HG03460 (cell line): ENCODE measurements at regions not wholly inside any gene's neighbourhood (a gene's known extent, or its start where the extent isn't known, plus 50 kb on each side); places are given as distances from the start of the nearest gene placed in this dataset.

Experiments used
- ATAC-seq: cut with Tn5 transposase; IDR thresholded peaks from one replicate; pipeline ENCODE4 v1.9.1; 2021; ENCODE audit not compliant: unreplicated experiment

DNA sequence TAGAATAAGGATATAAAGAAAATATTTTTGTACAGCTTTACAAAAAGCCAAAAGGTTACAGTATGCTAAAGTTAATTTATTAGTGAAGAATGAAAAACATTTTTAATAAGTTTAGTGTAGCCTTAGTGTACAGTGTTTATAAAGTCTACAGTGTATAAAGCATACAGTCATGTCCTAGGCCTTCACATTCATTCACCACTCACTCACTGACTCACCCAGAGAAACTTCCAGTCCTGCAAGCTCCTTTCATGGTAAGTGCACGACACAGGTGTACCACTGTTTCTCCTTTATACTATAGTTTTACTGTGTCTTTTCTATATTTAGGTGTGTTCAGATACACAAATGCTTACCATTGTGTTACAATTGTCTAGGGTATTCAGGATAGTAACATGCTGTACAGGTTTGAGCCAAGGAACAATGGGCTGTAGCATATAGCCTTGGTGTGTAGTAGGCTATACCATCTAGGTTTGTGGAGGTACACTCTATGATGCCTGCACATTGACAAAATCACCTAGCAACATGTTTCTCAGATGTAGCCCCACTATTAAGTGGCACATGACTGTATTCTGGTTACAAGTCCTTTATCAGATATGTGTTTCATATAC, 197.1 kb upstream of the KBTBD8 start:
- ATAC-seq, result no peak

GRCh38 chr3:66803206-66803605, 194.9 kb upstream of the KBTBD8 start:
- ATAC-seq, result no peak

DNA sequence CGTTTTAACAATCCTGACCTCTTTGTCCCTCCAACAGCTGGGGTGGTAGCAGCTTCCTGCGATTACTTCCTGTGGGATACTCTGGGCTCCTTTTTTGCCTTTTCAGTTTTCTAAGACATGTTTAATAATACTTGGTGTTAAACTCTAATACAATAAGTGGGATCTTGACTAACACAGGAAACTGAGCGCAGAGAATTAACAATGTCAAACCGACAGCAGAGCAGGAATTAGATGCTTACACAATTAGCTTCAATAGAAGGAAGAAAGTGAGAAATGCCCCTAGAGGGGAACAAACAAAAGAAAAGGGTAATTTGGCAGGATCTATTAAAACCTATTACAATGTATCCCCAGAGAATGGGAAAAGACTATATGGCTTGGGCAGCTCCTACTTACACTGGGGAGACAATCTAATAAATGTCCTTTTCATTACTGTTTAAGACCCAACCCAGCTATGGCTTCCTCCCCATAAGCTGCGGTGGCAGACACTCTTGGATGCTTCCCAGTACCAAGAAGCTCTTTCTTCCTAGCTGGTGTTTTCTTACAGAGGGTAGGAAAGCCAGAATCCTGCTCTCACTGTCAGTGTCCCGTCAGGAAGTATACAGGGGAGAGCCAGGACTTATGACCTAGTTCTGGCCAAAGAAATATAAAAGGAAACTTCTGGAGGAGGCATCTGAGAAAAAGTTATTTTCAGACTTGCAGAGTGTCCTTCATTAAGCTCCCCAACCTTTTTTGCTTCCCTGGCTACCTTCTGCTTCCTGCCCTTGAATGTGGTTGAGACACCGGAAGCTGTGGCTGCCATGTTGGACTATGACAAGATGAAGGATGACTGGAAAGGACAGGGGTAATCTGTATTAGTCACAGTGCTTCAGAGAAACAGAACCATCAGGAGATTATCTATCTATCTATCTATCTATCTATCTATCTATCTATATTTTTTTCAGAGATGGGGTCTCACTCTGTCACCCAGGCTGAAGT, 194.1 kb upstream of the KBTBD8 start:
- ATAC-seq, result no peak

DNA sequence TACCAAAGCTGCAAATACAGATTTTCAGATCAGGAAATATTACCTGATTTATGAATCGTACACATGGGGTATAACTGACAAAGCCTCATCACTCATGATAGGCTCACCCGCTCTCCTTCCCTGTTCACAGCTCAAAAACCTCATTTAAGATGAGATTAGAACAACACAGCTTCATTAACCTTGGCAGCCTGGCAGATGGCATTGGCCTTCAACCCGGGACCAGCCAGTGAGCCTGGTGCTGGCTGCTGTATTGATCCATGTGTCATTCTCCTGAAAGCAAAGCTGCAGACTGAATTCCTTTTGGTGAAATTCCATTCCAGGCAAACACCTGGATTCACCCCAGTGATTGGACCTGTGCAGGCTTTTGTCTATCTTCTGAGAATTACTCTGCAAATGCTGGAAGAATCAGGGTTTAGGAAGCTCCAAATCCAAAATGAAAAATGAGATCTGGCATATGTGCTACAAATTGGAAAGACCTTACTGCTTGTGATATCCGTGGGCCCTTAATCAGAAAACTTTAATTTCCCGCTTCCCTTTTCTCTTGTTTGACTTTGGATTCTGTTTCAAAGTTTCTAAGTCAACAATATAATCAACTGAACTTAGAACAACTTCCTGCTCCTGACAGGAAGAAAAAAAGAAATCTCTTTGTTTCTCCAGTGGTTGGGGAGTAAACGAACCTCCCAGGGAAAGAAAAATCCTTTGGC, 189.1 kb upstream of the KBTBD8 start:
- no peak for ATAC-seq

- no peak for ATAC-seq
These were observed 188.5 kb upstream of the KBTBD8 start for GRCh38 chr3:66809595-66809958.

- no peak for ATAC-seq
These were observed 186.0 kb upstream of the KBTBD8 start for GRCh38 chr3:66812136-66812535.

- ATAC-seq, result no peak
These were observed 185.4 kb upstream of the KBTBD8 start for GRCh38 chr3:66812741-66813140.

DNA sequence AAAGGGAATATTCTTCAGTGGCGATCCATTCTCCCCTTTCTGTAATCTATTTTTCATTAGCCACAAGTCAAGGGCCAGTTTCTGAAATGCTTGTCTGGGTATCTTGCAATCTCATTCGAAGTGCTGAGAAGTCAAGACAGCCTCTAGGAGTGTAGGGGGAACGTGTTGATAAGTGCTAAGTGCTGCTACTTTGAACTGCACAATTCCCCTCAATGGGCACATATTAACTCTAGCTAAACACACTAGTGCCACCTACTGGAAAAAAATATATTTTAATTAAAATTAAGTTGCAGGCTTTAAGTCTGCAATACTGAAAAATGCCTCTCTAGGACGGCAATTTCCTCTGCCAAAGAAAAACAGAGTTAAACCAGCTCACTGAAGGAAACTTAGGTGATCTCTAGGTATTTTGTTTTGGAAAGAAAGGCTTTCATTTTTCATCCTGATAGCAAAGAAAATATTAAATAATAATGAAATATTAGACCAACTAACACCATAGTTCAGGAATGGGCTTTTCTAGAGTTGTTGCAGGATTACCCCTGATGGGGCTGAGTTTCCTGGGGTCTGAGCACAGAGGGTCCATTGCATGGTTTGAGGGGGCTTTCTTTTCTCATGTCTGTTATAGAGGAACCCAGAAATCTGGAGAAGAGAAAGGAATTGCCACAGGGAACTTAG, 181.9 kb upstream of the KBTBD8 start:
- ATAC-seq, result peak; percentile 68

DNA sequence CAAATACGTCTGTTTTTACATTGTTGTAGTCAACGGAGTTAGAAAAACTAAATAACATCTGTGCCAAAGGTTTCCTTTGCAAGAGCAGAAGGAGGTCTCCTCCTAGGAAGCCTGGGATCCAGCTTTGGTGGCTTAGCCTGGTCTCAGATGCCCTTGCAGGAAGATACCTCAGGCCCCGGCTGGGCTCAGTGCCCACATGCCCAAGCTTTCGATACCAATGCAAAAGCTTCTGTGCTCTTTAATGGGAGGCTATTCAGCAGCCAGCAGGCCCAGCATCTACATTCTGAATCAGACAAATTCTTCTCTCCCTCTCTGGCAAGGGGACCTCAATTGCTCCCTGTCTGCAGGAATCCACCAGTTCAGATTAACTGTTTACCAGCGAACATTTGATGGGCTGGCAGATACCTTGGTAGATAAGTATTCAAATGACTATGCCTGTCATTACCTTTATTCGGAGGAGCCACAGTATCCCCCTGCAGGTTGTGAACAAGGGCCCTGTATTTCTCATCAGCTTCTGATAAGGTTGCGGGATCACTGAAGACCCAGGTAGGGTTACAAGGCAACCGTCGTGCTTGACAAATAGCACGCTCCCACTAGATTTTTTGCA, 180.1 kb upstream of the KBTBD8 start:
- no peak for ATAC-seq

DNA sequence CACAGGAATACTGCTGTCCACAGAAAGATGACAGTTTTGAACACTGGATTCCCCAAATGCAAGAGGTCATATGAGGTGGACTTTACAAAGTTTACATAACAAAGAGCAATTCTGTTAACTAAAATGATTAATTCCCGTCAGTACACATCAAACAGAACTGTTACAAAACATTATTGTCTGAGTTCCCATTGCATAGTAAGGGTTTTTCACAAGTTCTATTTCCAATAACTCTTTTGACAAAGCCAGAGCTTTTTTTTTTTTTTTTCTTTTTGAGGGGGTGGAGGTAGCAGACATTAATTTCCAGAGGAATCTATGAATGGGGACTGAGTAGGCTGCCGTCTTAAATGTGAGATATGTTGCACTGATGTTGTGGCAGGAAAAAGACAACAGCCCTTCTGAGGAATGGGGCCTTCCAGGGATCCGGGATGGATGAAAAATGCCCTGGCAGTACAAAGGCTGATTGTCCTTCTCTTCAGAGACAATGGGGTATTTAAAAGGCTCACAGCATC, 178.1 kb upstream of the KBTBD8 start:
- no peak for ATAC-seq

DNA sequence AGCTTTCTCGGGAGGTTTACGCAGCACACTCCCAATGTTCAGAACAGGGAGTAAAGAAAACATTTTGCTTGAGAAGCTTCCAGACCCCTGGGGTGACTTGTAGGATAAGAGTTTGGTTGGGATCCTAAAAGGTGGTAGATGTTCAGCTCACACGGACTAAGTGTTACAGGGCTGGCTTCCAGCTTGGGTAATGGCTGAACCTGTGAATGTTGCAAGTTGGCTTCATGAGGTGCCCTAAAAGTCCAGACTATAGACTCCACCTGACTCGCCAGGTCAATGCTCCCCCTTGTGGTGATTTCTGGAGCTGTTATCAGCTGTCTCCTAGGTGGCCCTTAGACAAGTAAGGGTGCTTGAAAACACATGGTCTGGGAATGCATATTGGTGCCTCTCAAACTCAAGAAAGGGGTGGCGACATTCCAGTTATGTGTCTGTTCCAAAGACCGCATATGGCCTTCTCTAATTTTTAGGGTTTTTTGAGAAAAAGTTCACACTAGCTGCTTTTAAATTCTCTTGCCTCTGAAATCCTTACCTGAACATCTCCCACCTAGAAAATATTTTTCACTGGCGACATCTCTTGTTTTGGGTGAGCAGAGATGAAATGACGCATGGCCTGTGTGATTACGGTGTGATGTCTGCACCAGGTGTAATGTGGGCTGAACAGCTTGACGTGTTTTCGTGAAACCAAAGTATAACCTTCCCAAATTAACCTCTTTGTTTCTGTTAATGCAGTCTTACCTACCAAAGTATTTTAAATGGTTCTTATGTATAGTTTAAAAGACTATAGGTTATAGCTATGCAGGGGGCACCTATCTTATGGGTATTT, 175.7 kb upstream of the KBTBD8 start:
- ATAC-seq, result peak; percentile 90

GRCh38 chr3:66823009-66823397, 175.1 kb upstream of the KBTBD8 start:
- no peak for ATAC-seq

GRCh38 chr3:66823532-66823931, 174.6 kb upstream of the KBTBD8 start:
- no peak for ATAC-seq

DNA sequence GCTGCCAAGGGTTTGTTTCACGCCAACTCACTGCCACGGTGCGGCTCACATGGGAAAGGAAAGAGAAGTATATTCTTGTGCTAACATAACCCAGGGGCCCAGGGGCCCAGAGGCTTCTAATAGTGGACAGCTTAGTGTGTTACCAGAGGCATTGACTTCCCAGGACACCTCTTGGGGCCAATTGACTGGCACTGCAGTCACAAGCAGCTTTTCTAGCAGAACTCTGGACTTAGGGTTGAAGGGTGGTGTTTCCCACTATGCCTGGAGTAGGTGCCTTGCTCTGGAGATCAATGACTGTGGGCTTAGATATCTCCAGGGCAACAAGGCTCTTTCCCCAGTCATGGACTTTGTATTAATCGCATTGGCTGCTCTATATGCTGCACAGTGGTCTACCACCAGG, 172.7 kb upstream of the KBTBD8 start:
- no peak for ATAC-seq

DNA sequence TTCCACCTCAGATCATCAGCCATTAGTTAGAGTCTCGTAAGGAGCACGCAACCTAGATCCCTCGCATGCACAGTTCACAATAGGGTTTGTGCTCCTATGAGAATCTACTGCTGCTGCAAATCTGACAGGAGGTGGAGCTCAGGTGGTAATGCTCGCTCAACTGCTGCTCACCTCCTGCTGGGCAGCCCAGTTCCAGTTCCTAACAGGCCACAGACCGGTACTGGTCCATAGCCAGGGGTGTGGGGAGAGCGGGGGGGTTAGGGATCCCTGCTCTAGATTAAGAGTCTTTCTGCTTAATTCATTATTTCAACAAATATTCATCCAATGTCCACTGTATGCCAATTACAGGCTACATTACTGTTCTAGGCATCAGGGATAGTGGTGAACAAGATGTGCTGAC, 170.4 kb upstream of the KBTBD8 start:
- no peak for ATAC-seq

- ATAC-seq, result no peak
These were observed 169.8 kb upstream of the KBTBD8 start for GRCh38 chr3:66828303-66828702.

DNA sequence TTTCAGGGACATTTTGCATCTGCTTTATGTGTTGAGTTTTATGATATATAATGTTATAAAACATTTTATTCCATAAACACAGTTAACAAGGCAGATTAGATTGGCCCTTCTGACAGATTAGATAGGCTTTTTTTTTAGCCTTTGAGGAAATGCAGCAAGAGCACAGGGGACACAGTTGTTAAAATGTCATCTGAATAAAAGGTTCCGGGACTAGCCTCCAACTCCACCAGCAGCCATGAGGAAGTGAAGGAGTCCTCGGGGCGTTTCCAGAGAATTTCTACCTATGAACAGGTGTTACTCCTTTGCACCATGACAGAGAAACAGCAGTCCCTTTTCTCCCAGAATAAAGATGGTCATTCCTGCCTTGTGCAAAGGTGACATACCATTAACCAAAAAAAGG, 167.8 kb upstream of the KBTBD8 start:
- no peak for ATAC-seq

DNA sequence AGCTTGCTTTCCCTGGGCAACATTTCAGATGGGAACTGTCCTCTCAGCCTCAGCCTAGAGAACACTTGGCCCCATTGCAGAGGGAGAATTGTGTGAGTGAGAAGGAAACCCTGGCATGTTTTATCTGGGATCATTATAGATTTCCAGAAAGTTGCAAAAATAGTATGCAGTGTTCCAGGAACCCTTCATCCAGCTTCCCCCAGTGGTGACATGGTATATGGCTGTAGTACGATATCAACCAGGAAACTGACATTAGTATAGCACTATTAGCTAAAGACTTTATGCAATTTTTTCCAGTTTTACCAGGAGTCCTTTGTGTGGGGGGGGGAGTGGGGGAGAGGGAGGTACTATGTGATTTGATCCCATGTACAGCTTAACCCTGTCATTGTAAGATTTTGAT, 166.2 kb upstream of the KBTBD8 start:
- no peak for ATAC-seq

- ATAC-seq, result no peak
These were observed 161.5 kb upstream of the KBTBD8 start for GRCh38 chr3:66836363-66837152.
